HEK293 (cell line): ENCODE measurements at regions not wholly inside any gene's neighbourhood (a gene's known extent, or its start where the extent isn't known, plus 50 kb on each side); places are given as distances from the start of the nearest gene placed in this dataset.

ENCODE experiments used
- CTCF ChIP-seq: fragments of 450-650 bp; formaldehyde crosslinking; IDR thresholded peaks from 2 replicates; pipeline ENCODE4 v1.5.1; 2016; ENCODE audit warnings: missing biosample characterization, missing genetic modification characterization
- ZNF670 ChIP-seq: fragments of 450-650 bp; formaldehyde crosslinking; IDR thresholded peaks from 2 replicates; pipeline ENCODE4 v1.5.1; 2016; ENCODE audit warnings: missing biosample characterization, missing genetic modification characterization, low read depth

DNA sequence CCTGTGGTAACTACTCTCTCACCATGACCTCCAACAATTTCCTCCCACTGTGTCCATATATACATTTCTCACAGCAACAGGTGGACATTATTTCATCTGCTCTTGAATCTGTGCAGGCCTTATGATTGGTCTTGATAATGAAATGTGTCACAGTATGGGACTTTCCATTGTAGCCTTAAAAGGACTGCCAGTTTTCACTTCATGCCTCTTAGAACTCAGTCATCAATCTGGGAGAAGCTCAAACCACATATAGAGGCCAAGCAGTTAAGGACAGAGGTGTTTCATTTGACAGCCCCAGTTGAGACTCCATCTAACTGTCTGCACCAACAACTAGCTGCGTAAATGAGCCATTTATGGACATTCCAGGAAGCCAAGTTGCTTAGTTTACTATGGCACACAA lies 1534.8 kb downstream of the ARAP2 start:
- TF ChIP-seq ZNF670 (tag by site-specific recombination) (no peak), CTCF (tag by site-specific recombination) (no peak)
